GM18505 (cell line): ENCODE measurements at regions not wholly inside any gene's neighbourhood (a gene's known extent, or its start where the extent isn't known, plus 50 kb on each side); places are given as distances from the start of the nearest gene placed in this dataset.

Experiments used
- ATAC-seq: cut with Tn5 transposase; IDR thresholded peaks from one replicate; pipeline ENCODE4 v1.9.1; 2021; ENCODE audit not compliant: unreplicated experiment
- POLR2A ChIP-seq: IDR thresholded peaks from 4 replicates; pipeline ENCODE4 v1.6.1; 2011; ENCODE audit warnings: borderline replicate concordance; ENCODE audit not compliant: insufficient read depth, insufficient read length; ENCODE audit errors: extremely low read depth

- ATAC-seq, result no peak
- no peak for TF ChIP-seq POLR2A
Measured at GRCh38 chr9:80351612-80352011, 779.8 kb downstream of the TLE4 start.

- no peak for TF ChIP-seq POLR2A
- no peak for ATAC-seq
Measured at GRCh38 chr9:80326105-80326504, 754.3 kb downstream of the TLE4 start.

DNA sequence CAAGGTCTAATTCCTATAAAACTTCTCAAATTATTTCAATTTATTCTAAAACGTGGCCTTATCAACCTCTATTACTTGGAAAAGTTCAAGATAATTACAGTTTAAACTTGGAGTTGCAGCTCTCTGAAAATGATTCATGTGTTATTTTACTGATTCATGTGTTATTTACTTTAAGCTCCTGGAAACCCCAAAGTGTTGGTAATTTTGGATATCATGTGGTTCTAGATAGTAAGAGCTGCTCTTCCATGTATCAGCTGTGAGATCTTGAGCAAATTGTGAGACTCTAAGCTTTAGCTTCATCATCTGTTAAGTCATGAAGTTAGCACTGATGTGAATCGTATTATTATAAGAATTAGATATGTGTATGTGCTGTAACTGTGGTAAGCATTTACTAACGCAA is 749.2 kb downstream of the TLE4 start:
- ATAC-seq, result no peak
- TF ChIP-seq POLR2A, result no peak

- ATAC-seq, result no peak
- TF ChIP-seq POLR2A, result no peak
Measured at GRCh38 chr9:80320480-80320879, 748.7 kb downstream of the TLE4 start.

DNA sequence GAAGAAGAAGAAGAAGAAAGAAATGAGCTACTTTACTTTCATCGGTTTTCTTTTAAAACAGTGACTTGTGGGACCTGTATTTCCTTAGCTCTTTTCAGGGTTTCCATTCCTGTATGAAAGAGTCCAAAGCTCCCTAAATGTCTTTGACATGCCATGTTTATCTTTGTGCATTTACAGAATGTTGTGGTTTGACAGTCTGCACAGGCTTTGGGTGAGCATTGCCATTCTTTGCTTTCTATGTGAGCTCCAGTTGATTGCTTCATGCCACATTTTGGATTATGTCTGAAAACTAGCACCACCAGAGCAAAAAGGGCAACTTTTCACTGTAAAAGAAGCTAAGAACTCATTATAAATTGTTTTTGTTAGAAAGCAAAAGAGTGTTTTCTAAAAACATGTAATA is 733.4 kb downstream of the TLE4 start:
- no peak for TF ChIP-seq POLR2A
- no peak for ATAC-seq

- no peak for ATAC-seq
- TF ChIP-seq POLR2A, result no peak
Measured at GRCh38 chr9:80294955-80295354, 723.2 kb downstream of the TLE4 start.

DNA sequence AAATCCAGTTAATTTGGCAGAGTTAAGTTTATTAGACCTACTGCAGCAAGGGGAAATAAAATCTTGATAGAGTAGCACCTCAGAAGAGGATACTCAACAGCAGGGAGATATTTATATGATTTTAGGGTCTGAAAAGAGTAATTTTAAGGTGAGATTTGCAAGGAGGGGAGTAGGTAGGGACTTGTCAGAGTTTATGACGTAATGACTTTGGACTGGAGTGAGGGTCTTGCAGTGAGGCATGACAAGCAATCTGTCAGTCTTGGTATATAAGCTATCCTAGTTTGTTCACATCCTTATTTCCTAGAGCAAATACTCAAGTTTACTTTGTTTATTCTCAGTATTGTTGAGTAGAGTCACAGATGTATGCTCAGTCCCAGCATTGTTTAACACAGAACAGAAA is 722.6 kb downstream of the TLE4 start:
- TF ChIP-seq POLR2A, result no peak
- ATAC-seq, result no peak

- TF ChIP-seq POLR2A, result no peak
- ATAC-seq, result no peak
Measured at GRCh38 chr9:80292231-80292630, 720.5 kb downstream of the TLE4 start.

DNA sequence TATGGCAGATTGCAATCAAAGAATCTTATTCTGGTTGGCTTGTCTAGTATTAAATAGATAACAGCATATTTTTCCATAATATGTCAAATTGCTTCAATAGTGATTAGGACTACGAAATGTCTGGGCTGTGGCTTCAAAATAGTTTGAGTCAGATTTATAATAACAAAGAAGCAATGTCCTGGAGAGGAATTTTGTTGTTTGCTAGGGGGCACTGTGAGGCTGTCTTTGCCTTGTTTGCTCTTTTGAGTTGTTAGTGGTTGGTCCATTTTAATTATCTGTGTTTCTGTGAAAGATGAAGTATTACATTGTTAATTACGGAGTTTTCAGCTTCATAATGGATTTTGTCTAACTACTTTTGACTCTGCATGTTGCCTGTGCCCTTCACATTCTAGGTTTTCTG is 713.6 kb downstream of the TLE4 start:
- ATAC-seq, result no peak
- no peak for TF ChIP-seq POLR2A

GRCh38 chr9:80282766-80283165 is 711.0 kb downstream of the TLE4 start:
- no peak for TF ChIP-seq POLR2A
- ATAC-seq, result no peak

GRCh38 chr9:80259079-80259478 is 687.3 kb downstream of the TLE4 start:
- ATAC-seq, result no peak
- TF ChIP-seq POLR2A, result no peak

DNA sequence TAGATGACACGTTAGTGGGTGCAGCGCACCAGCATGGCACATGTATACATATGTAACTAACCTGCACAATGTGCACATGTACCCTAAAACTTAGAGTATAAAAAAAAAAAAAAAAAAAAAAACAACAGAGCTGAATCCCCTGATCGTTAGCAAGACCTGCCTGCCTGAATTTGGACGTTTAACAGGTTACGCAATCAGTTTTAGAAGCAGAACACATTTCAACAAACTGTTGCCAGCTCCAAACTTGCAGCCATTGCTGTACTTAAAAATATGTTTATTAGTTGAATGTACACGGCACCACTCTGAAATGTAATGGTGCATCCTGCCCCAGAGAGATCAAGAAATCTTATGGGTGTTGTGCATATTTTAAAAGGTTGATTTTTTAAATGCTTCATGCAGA is 680.0 kb downstream of the TLE4 start:
- TF ChIP-seq POLR2A, result no peak
- no peak for ATAC-seq

GRCh38 chr9:80242022-80242421 is 670.3 kb downstream of the TLE4 start:
- ATAC-seq, result no peak
- no peak for TF ChIP-seq POLR2A

GRCh38 chr9:80235752-80236151 is 664.0 kb downstream of the TLE4 start:
- no peak for ATAC-seq
- TF ChIP-seq POLR2A, result no peak

DNA sequence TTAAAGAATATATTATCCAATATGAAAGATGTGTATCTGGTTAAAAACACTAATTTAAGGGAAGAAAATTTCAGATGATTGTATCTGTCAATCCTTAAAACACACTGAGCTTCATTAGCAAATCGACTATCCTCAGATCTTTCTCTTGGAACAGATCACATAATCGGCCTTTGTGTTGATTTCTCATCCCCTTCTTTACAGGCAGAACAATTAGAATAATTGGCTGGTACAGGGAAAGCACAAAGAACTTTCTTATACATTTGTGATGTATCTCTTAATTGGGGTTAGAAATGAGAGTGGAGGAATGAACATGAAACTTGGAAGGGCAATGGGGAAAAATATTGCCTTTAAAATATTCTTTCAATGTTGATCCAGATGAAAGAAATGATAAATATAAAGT is 662.1 kb downstream of the TLE4 start:
- no peak for ATAC-seq
- no peak for TF ChIP-seq POLR2A
